ENCODE measurements at regions not wholly inside any gene's neighbourhood (a gene's known extent, or its start where the extent isn't known, plus 50 kb on each side); places are given as distances from the start of the nearest gene placed in this dataset.

DNA sequence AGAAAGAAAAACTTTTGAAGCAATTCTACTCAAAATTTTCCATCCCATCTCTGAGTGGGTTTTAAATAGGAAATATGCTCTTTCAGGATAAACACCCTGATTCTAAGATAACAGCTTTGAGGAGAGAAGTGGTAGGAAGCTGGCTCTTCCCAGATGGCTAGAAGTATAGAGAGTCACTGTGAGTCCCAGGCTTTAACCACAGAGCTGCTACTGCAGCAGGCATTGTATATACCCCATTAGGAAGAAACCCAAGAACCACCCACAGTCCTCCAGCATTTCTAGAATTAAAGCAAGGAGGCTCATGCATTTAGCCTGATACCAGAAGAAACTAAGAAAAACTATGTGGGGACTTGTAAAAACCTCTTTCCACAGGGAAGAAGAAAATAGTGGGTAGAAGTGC, 1405.6 kb upstream of the TENM4 start:
- H2AK5ac ChIP-seq (ENCODE audit: insufficient read length, low read length) = no peak overlapping the region
- H3K27me3 ChIP-seq (ENCODE audit: insufficient read depth, low read length) = no peaks in the 10 kb centered on the region
- H3K27ac Mint-ChIP-seq = peak overlapping the region in 1 of 3 experiments; percentile 67; a peak in 1 of 7 replicates
- no peak overlapping the region for H2BK120ac ChIP-seq (ENCODE audit: low read depth, low read length, poor library complexity, severe bottlenecking)
- no peak overlapping the region for H3T11ph ChIP-seq (ENCODE audit: low read length)
- H2AFZ ChIP-seq (ENCODE audit: low read length) = no peak overlapping the region
- DNase-seq = no peak
- H3K23me2 ChIP-seq (ENCODE audit: insufficient read length, low read depth, low read length, poor library complexity, severe bottlenecking) = no peaks in the 10 kb centered on the region
- no peaks in the 10 kb centered on the region for H3K27me3 Mint-ChIP-seq (ENCODE audit: low read depth)
- no peak overlapping the region for H3K23ac ChIP-seq (ENCODE audit: insufficient read length, low read depth, low read length)
- H3K27ac ChIP-seq (ENCODE audit: insufficient read length, low read depth, low read length) = no peak overlapping the region
- no peaks in the 10 kb centered on the region for H3K4me1 Mint-ChIP-seq
- H3K36me3 Mint-ChIP-seq (ENCODE audit: insufficient read depth in 1 of 3, low read depth in 3 of 3) = no peaks in the 10 kb centered on the region
- no peaks in the 10 kb centered on the region for H3K79me2 ChIP-seq (ENCODE audit: insufficient read depth, low read length)
- no peak overlapping the region for H3K18ac ChIP-seq (ENCODE audit: insufficient read length, low read depth, low read length)
- TF ChIP-seq CTCF (conservative IDR thresholded peaks at IDR 0.05) = no peak
- no peak overlapping the region for H3K4me3 Mint-ChIP-seq
- H3K9me3 ChIP-seq (ENCODE audit: control insufficient read depth, low read depth, low read length) = no peaks in the 10 kb centered on the region
- H3K4me1 ChIP-seq (ENCODE audit: insufficient read depth, low read length) = no peaks in the 10 kb centered on the region
- H3K14ac ChIP-seq (ENCODE audit: insufficient read depth, low read length) = no peak overlapping the region
- H4K5ac ChIP-seq (ENCODE audit: insufficient read length, low read depth, low read length) = no peak overlapping the region
- H2BK15ac ChIP-seq (ENCODE audit: low read depth, low read length) = no peak overlapping the region
- H4K20me1 ChIP-seq (ENCODE audit: control insufficient read depth, insufficient read depth, insufficient read length) = no peaks in the 10 kb centered on the region
- no peak overlapping the region for H4K91ac ChIP-seq (ENCODE audit: insufficient read length, low read depth, low read length)
- no peak overlapping the region for H4K8ac ChIP-seq (replicated peaks; ENCODE audit: insufficient read length, low read depth, low read length)
- no peaks in the 10 kb centered on the region for H3K9me3 Mint-ChIP-seq
- H2BK12ac ChIP-seq (ENCODE audit: insufficient read length, low read depth, low read length) = no peak overlapping the region
- no peak overlapping the region for H3K4ac ChIP-seq (ENCODE audit: low read depth, low read length)
- no peak overlapping the region for H3K4me2 ChIP-seq (ENCODE audit: insufficient read depth, insufficient read length, low read length)
- H3K79me1 ChIP-seq (ENCODE audit: insufficient read depth, low read depth, low read length, poor library complexity, severe bottlenecking) = no peaks in the 10 kb centered on the region
- no peak overlapping the region for H3K9ac ChIP-seq (ENCODE audit: extremely low read depth, insufficient read length, low read length)
- no peak overlapping the region for H2BK20ac ChIP-seq (ENCODE audit: low read depth, low read length, poor library complexity, severe bottlenecking)
- no peak overlapping the region for H3K56ac ChIP-seq (ENCODE audit: insufficient read length, low read depth, low read length)
- no peak overlapping the region for H2BK5ac ChIP-seq (ENCODE audit: insufficient read length, low read length)

Data from H9 (cell line).